ENCODE measurements at regions not wholly inside any gene's neighbourhood (a gene's known extent, or its start where the extent isn't known, plus 50 kb on each side); places are given as distances from the start of the nearest gene placed in this dataset.
"Not testable (repeated sequence)": the region's sequence is repeated elsewhere in the genome, so short reads cannot be mapped to it uniquely, and the experiment has no call there.

DNA sequence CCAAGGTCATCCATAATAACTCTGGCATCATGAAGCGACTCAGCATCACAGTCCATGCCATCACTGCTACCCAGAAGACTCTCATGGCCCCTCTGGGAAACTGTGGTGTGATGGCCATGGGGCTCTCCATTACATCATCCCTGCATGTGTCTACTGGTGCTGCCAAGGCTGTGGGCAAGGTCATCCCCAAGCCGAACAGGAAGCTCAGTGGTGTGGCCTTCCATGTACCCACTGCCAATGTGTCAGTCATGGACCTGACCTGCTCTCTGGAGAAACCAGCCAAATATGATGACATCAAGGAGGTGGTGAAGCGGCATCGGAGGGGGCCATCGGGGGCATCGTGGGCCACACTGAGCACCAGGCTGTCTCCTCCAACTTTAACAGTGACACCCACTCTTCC lies 65.1 kb upstream of the ARHGAP29 start:
- DNase-seq = no peak

GRCh38 chr1:94301186-94301585 lies 63.8 kb upstream of the ARHGAP29 start:
- DNase-seq = no peak

GRCh38 chr1:94300731-94301130 lies 63.3 kb upstream of the ARHGAP29 start:
- DNase-seq = no peak

DNA sequence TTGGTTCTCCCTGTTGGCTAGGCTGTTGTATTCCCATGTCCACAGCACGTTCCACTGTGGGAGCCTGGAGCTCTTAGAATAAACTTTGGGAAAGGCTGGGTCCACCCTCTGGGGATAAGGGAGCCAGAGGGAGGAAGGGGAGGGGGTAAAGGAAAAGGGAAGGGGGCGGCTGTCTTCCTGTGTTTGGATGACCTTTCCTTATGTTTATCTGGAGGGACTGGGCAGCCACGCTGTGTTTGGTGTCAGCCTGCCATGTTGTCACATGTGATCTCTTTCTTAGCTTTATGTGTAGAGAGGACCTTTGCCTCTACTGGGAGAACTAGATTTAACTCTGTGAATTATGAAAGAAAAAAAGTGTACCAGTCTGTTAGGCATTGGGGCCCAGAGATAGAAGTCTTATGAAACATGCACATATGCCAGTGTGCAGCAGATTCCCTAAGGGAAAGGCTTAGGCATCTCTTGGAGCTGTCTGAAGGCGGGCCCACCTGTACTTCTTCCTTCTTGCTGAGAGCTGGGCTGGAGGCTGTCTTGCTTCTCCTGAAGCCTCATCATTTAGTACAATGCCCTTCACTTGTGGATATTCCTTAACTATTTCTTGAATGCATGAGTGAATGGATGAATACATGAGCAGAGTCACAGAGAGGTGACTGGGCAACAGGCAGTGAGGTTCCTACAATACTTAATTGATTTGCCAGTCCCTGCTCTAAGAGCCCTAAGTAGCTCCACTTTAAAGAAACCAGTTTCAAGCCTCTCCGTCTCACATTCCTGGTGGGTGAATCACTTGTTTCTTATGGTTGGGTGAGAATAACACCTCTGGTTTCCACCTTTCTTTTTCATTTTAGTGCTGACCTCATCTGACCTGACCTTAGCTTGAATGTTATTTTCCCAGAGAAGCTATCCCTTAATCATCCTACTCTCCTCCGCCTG lies 62.5 kb upstream of the ARHGAP29 start:
- no peak for DNase-seq

GRCh38 chr1:94298861-94299260 lies 61.5 kb upstream of the ARHGAP29 start:
- no peak for DNase-seq

- DNase-seq = no peak
Observed at GRCh38 chr1:94296018-94296417, 58.6 kb upstream of the ARHGAP29 start.

GRCh38 chr1:94292978-94293377 lies 55.6 kb upstream of the ARHGAP29 start:
- not testable (repeated sequence) for DNase-seq

DNA sequence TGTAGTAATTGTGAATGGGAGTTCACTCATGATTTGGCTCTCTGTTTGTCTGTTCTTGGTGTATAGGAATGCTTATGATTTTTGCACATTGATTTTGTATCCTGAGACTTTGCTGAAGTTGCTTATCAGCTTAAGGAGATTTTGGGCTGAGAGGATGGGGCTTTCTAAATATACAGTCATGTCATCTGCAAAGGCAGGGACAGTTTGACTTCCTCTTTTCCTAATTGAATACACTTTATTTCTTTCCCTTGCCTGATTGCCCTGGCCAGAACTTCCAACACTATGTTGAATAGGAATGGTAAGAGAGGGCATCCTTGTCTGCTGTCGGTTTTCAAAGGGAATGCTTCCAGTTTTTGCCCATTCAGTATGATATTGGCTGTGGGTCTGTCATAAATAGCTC lies 51.9 kb upstream of the ARHGAP29 start:
- not testable (repeated sequence) for DNase-seq
